ENCODE measurements at regions not wholly inside any gene's neighbourhood (a gene's known extent, or its start where the extent isn't known, plus 50 kb on each side); places are given as distances from the start of the nearest gene placed in this dataset.
A peak's percentile ranks its signal among the peaks of the same experiment; 100 is the strongest.

DNA sequence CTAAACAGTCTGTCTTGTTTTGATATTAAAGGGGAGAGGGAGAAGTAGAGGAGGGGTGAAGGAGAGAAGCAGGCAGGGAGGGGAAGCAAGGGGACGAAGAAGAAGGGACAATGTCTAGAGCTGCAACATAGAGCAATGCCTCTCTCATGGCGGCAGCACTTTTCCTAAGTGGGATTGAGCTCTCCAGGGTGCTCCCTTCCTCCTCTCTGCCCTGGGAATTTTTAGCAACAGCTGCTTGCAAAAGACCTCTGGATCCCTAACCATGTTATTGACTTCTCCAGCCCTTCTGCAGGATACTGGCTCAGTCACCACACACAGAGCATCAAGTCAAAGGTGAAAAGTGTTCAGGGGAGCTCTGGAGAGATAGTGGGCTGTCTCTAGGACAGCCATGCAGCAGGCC, 734.9 kb downstream of the EPHA4 start:
- no peak for DNase-seq (ENCODE audit: low read depth in 1 of 2, low spot score in 1 of 2)
- in situ Hi-C loops (cut with HindIII; ENCODE audit: low pct_unique_long_range_greater_than_20kb, low sequenced_read_pairs): no loop called here
- TF ChIP-seq JUND (IDR thresholded peaks at IDR 0.05; ENCODE audit: low read depth): no peak

DNA sequence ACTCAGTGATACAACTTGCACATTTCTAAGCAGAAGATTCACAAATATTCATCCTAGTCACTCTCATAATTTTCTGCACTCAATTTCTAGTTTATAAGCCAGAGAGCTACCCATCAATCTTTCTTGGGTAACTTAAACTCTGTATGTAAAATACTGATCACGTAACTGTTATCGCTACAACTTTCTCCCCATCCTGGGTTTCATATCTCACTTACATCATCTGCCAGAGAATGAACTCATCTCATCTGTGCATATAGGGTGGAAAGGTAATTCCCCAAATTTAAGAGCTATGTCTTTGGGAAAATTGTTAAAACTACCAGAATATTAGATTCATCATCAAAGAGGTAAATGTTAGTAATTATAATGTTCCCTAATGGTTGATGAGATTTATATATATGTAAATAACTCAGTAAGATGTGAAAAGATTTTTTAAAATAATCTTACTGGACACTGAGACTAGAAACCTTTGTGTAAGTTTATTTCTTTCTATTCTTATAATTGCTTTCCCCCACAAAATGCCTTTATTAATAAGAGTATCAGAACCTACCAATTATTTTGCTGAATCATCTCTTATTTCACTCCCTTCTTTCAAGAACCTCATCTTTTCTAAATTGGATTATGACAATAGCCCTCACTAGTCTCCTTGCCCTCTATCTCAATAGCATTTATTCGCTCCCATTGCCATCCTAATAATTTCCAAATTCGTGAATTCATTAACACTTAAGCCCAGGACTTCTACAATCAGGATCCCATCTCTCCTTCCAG, 729.0 kb downstream of the EPHA4 start:
- in situ Hi-C loops (cut with HindIII; ENCODE audit: low pct_unique_long_range_greater_than_20kb, low sequenced_read_pairs): no loop called here
- no peak for DNase-seq (ENCODE audit: low read depth in 1 of 2, low spot score in 1 of 2)
- no peak for TF ChIP-seq JUND (IDR thresholded peaks at IDR 0.05; ENCODE audit: low read depth)

DNA sequence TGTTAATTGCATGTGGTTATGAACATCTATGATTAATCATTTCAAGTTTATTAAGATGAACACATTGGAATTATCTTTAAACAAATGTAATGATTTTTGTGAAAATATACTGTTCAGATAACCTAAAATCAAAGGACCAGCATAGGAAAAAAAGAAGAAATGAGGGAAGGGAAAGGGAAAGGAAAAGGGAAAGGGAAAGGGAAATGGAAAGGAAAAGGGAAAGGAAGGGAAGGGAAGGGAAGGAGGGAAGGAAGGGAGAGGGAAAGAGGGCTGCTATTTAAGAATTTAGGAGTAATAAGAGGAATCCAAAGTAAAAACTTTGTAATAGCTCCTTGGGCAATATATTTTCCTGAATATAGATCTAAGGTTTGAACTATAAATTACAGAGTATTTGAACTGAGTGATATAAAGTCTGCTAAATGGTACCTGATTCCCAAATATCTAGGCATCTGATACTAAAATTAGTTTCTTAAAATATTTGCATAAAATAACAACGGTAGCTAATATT, 726.3 kb downstream of the EPHA4 start:
- in situ Hi-C loops (cut with HindIII; ENCODE audit: low pct_unique_long_range_greater_than_20kb, low sequenced_read_pairs): no loop called here
- TF ChIP-seq JUND (IDR thresholded peaks at IDR 0.05; ENCODE audit: low read depth): no peak

DNA sequence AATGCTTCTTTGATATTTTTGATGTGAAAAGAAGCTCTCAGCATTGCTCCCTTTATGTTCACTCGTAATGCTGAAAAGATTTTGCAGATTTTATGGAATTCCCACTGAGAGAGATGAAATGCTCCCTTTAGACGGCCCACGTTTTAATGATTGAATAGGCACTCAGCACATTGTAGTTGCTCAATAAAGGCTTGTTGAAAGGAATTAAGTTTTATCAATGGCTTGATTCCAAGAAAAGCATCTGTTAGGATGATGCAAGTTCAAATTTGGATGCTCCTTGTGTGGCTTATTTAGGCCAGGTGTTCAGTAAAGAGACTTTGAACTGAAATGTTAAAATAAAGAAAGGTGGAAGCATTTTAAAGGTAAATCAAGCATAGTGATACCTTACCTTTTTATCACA, 725.1 kb downstream of the EPHA4 start:
- in situ Hi-C loops (cut with HindIII; ENCODE audit: low pct_unique_long_range_greater_than_20kb, low sequenced_read_pairs): no loop called here
- no peak for TF ChIP-seq JUND (IDR thresholded peaks at IDR 0.05; ENCODE audit: low read depth)
- no peak for DNase-seq (ENCODE audit: low read depth in 1 of 2, low spot score in 1 of 2)

More for the DNA sequence above, 726.3 kb downstream of the EPHA4 start:
- no peak for DNase-seq (ENCODE audit: low read depth in 1 of 2, low spot score in 1 of 2)

DNA sequence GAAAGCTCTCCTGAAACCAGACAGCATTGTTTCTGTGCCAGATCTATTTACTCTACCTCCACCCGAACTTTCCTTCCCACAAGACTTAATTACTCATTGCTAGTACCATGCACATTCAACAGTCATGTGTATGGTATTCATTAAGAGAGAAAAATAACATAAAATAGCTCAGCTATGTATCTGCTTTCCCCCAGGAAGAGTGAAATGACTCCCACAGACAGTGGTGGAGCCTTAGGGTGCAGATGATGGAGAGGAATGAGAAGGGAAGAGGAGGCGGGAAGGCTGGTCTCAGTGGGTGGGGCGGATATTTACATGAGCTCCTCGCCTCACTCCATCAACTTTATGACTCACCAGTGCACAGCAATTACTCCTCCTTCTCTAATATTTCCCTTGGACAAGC, 724.5 kb downstream of the EPHA4 start:
- no peak for TF ChIP-seq JUND (IDR thresholded peaks at IDR 0.05; ENCODE audit: low read depth)
- in situ Hi-C loops (cut with HindIII; ENCODE audit: low pct_unique_long_range_greater_than_20kb, low sequenced_read_pairs): no loop called here
- no peak for DNase-seq (ENCODE audit: low read depth in 1 of 2, low spot score in 1 of 2)

DNA sequence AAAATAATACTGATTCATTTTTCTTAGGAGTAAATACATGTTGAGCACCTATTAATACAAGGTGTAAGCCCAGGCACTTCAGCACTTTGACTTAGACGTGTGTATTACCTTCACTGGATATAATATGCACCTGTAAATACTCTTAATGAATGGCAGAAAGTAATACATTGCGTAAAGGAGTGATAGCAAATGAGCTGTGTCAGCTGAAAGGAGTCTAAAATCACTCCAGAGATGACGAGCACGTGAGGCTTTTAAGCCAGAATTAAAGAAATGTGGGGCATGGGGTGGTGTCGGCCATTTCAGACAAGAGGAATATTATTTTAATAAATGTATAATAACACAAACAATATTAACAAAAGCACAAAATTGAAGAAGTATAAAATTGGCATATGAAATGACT, 722.7 kb downstream of the EPHA4 start:
- in situ Hi-C loops (cut with HindIII; ENCODE audit: low pct_unique_long_range_greater_than_20kb, low sequenced_read_pairs): no loop called here
- DNase-seq (ENCODE audit: low read depth in 1 of 2, low spot score in 1 of 2): no peak
- no peak for TF ChIP-seq JUND (IDR thresholded peaks at IDR 0.05; ENCODE audit: low read depth)

DNA sequence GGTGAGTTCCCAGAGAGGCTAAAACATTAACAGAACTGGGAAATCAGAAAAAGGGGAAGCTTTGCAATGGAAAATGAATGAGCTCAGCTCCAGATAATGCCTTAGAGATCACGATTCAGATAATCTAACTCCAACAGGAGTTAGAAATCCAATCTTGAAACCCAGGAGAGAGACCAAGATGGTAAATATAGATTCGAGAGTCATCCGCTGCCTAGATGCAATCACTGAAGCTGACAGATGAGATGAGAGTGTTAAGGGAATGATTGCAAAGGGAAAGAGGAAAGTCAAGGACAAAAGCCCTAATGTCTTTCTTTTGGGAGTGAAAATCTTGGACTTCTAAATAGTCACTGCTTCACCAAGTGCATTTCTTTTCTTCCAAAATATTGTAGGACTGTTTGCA, 722.0 kb downstream of the EPHA4 start:
- DNase-seq (ENCODE audit: low read depth in 1 of 2, low spot score in 1 of 2): no peak
- TF ChIP-seq JUND (IDR thresholded peaks at IDR 0.05; ENCODE audit: low read depth): no peak
- in situ Hi-C loops (cut with HindIII; ENCODE audit: low pct_unique_long_range_greater_than_20kb, low sequenced_read_pairs): no loop called here

DNA sequence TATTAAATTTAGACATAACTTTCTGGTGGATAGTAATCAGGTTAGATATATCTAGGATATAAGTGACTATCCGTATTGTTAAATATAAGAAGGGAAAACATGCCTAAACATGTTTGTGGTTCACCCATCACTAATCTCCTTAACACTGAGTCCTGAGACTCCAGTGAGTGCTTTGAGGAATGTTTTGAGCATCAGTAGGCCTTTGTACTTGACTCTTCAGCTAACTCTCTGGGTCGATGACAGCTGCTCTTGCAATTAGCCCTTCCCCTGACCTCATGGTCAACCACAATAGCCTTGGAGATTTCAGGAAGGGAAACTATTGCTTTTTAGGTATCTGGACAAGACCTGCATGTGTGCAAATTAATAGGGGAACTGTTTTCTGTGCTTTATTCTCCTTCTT, 716.8 kb downstream of the EPHA4 start:
- TF ChIP-seq JUND (IDR thresholded peaks at IDR 0.05; ENCODE audit: low read depth): no peak
- no peak for DNase-seq (ENCODE audit: low read depth in 1 of 2, low spot score in 1 of 2)
- in situ Hi-C loops (cut with HindIII; ENCODE audit: low pct_unique_long_range_greater_than_20kb, low sequenced_read_pairs): no loop called here

DNA sequence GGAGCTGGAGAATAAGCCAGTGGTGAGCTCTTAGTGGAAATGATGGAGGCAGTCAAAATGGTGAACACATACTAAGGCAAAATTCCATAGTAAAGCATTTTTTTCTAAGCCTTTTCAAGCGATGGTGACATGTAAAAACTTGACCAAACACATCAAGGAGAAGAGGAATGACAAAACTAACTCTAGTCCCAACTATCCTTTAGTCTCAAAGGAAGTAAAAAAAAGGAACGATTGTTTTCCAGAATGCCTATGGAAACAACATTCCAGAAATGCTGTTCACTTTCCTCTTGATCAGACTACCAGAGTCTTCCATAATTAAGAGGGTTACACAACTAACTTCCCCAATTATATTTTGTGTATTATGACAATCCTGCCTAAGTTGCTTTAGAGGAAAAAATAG, 715.6 kb downstream of the EPHA4 start:
- no peak for TF ChIP-seq JUND (IDR thresholded peaks at IDR 0.05; ENCODE audit: low read depth)
- in situ Hi-C loops (cut with HindIII; ENCODE audit: low pct_unique_long_range_greater_than_20kb, low sequenced_read_pairs): no loop called here
- DNase-seq (ENCODE audit: low read depth in 1 of 2, low spot score in 1 of 2): no peak

DNA sequence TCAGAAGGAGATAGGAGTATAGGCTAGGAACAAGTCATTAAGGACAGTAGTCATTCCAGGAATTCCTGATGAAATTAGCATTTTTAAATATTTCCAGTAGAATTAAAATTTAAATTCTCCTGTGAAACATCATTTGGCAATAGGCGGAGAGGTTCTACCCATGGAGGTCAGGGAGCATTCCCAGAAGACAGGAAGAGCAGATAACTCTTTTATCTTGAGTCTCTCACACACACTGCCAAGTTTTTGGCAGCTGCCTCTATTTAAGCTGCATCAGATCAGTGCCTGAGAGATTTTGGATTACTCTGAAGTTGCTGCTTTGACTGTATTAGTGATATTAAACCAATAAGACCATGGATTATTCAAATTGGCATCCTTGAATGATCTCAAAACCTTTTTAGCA, 714.7 kb downstream of the EPHA4 start:
- no peak for DNase-seq (ENCODE audit: low read depth in 1 of 2, low spot score in 1 of 2)
- in situ Hi-C loops (cut with HindIII; ENCODE audit: low pct_unique_long_range_greater_than_20kb, low sequenced_read_pairs): no loop called here
- TF ChIP-seq JUND (IDR thresholded peaks at IDR 0.05; ENCODE audit: low read depth): no peak

DNA sequence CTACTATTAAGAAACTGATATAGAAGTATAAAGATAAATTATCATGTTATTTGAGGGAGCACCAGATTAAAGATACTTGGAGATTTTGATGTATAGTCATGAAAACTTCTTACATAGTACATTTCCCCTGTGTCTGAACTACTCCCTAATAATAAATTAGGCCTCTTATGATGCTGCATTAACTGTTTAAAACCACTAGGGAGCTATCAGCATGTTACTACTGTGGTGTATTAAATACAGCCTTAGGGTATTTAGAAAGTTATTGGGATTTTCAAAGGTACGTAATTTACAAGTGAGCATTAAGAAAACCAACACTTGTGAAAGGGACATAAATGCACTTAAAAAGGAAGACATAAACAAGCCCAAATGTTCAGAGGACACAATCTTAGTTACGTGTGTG, 714.0 kb downstream of the EPHA4 start:
- no peak for TF ChIP-seq JUND (IDR thresholded peaks at IDR 0.05; ENCODE audit: low read depth)
- in situ Hi-C loops (cut with HindIII; ENCODE audit: low pct_unique_long_range_greater_than_20kb, low sequenced_read_pairs): no loop called here
- no peak for DNase-seq (ENCODE audit: low read depth in 1 of 2, low spot score in 1 of 2)

DNA sequence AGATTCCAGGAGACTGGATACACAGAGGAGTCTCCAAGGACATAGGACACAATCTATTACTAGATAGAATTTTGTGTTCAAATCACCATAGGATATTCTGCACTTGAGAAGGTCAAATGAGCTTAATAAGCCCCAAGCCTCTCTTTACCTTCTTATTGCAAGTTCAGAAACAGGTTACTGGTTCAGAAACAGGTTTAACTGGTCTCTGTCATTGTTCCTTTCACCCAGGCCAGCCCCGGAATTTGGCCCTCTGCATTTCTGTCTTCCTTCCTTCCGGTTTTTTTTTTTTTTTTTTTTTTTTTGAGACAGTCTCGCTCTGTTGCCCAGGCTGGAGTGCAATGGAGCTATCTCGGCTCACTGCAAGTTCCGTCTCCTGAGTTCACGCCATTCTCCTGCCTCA, 700.2 kb downstream of the EPHA4 start:
- in situ Hi-C loops (cut with HindIII; ENCODE audit: low pct_unique_long_range_greater_than_20kb, low sequenced_read_pairs): no loop called here
- DNase-seq (ENCODE audit: low read depth in 1 of 2, low spot score in 1 of 2): peak in 1 of 2 experiments; percentile 59
- no peak for TF ChIP-seq JUND (IDR thresholded peaks at IDR 0.05; ENCODE audit: low read depth)

DNA sequence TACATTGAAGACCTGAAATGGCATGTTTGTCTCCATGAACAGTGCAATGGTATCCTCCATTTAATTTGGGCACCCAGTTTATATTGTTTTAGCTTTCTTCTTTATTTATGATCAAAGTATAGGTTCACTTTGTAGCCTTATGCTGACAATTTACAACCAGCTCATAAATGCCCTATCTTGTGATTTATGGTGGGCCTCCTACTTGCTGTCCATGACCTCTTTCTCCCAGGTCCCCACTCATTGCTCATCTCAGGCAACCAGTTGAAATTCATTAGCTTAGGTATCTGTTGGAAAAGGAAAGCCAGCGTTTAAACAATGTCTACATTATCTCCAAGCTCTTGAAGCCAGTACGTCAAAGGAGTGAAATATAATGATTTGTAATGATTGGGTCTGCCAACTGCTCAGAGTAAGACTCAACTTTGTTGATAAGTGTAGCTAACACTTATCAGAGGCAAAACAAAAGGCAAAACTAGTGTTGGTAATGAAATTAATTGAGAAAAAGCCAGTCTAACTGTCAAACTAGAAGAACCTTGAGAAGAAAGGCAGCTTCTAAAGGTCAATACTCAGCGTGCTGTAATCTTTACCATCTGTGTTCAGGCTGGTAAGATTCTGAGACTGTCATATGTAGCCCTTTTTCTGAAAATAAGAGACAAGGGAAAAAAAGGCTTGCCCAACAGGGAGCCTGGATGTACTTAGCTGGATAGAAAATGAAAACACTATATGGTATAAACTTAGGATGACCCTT, 695.9 kb downstream of the EPHA4 start:
- TF ChIP-seq JUND (IDR thresholded peaks at IDR 0.05; ENCODE audit: low read depth): no peak
- no peak for DNase-seq (ENCODE audit: low read depth in 1 of 2, low spot score in 1 of 2)
- in situ Hi-C loops (cut with HindIII; ENCODE audit: low pct_unique_long_range_greater_than_20kb, low sequenced_read_pairs): no loop called here

Measured in T47D (cell line).